KBM-7 (cell line): ENCODE measurements at regions not wholly inside any gene's neighbourhood (a gene's known extent, or its start where the extent isn't known, plus 50 kb on each side); places are given as distances from the start of the nearest gene placed in this dataset.

Source experiments
- DNase-seq: peaks from one replicate; pipeline ENCODE4 v3.0.0-alpha.2; 2015
- in situ Hi-C: fragments of 300-500 bp; cut with MboI; formaldehyde crosslinking; loops from 2 replicates; pipeline ENCODE4 v1.14.3; 2020; ENCODE audit warnings: low sequenced_read_pairs, low pct_unique_long_range_greater_than_20kb, mixed read lengths

GRCh38 chr3:29065211-29065785, 215.6 kb upstream of the RBMS3 start:
- DNase-seq, result no peak
- in situ Hi-C loops, result no loop called here

GRCh38 chr3:29067007-29067406, 213.9 kb upstream of the RBMS3 start:
- in situ Hi-C loops, result no loop called here

GRCh38 chr3:29070959-29071634, 209.8 kb upstream of the RBMS3 start:
- in situ Hi-C loops, result no loop called here

More at GRCh38 chr3:29067007-29067406, 213.9 kb upstream of the RBMS3 start:
- no peak for DNase-seq

GRCh38 chr3:29072611-29073010, 208.3 kb upstream of the RBMS3 start:
- in situ Hi-C loops, result no loop called here
- no peak for DNase-seq

More at GRCh38 chr3:29070959-29071634, 209.8 kb upstream of the RBMS3 start:
- no peak for DNase-seq

- in situ Hi-C loops, result no loop called here
- no peak for DNase-seq
These were observed 203.5 kb upstream of the RBMS3 start for GRCh38 chr3:29077356-29077755.

- in situ Hi-C loops, result no loop called here
These were observed 201.5 kb upstream of the RBMS3 start for GRCh38 chr3:29079358-29079757.

GRCh38 chr3:29080967-29081366, 199.9 kb upstream of the RBMS3 start:
- in situ Hi-C loops, result no loop called here
- no peak for DNase-seq

More at GRCh38 chr3:29079358-29079757, 201.5 kb upstream of the RBMS3 start:
- no peak for DNase-seq

GRCh38 chr3:29083081-29083480, 197.8 kb upstream of the RBMS3 start:
- DNase-seq, result no peak
- in situ Hi-C loops, result no loop called here

- DNase-seq, result no peak
- in situ Hi-C loops, result no loop called here
These were observed 197.2 kb upstream of the RBMS3 start for GRCh38 chr3:29083676-29084075.

GRCh38 chr3:29088579-29088978, 192.3 kb upstream of the RBMS3 start:
- in situ Hi-C loops, result no loop called here
- no peak for DNase-seq

- in situ Hi-C loops, result no loop called here
- no peak for DNase-seq
These were observed 189.8 kb upstream of the RBMS3 start for GRCh38 chr3:29090912-29091597.

- in situ Hi-C loops, result no loop called here
- no peak for DNase-seq
These were observed 189.2 kb upstream of the RBMS3 start for GRCh38 chr3:29091599-29092189.

- DNase-seq, result no peak
- in situ Hi-C loops, result no loop called here
These were observed 188.5 kb upstream of the RBMS3 start for GRCh38 chr3:29092348-29092747.

GRCh38 chr3:29099296-29099695, 181.6 kb upstream of the RBMS3 start:
- in situ Hi-C loops, result no loop called here
- no peak for DNase-seq

GRCh38 chr3:29099775-29100174, 181.1 kb upstream of the RBMS3 start:
- DNase-seq, result no peak
- in situ Hi-C loops, result no loop called here

GRCh38 chr3:29100292-29100691, 180.6 kb upstream of the RBMS3 start:
- in situ Hi-C loops, result no loop called here
- DNase-seq, result no peak

- in situ Hi-C loops, result no loop called here
- no peak for DNase-seq
These were observed 152.9 kb upstream of the RBMS3 start for GRCh38 chr3:29128001-29128400.

GRCh38 chr3:29137601-29138000, 143.3 kb upstream of the RBMS3 start:
- in situ Hi-C loops, result no loop called here
- DNase-seq, result no peak

- in situ Hi-C loops, result no loop called here
- no peak for DNase-seq
These were observed 142.7 kb upstream of the RBMS3 start for GRCh38 chr3:29138171-29138570.

GRCh38 chr3:29140666-29141065, 140.2 kb upstream of the RBMS3 start:
- in situ Hi-C loops, result no loop called here
- DNase-seq, result no peak
